ENCODE measurements at regions not wholly inside any gene's neighbourhood (a gene's known extent, or its start where the extent isn't known, plus 50 kb on each side); places are given as distances from the start of the nearest gene placed in this dataset.

DNA sequence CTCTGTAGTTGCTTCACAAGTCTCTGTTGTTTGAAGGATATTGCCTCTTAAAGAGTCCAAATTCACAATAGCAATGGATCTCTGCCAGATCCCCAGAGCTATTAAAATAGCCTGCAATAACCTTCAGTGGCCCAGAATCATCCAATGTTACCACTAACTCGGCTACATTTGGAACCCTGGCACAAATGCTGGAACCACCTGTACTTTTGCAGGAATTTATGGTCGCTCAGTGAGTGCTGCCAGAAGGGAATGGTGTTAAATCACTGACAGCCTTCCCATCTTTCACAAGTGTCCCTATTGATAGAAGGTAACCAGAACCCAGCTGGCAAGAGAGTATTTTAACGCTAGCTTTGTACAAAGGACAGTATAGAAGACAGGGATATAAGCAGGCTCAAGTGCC is 298.8 kb upstream of the PLSCR5 start:
- H3K4me3 ChIP-seq (ENCODE audit: insufficient read depth, low read length, poor library complexity, severe bottlenecking) = no peak overlapping the region
- no peak overlapping the region for H3K27ac ChIP-seq (ENCODE audit: low read depth, low read length)
- H3K4me2 ChIP-seq (ENCODE audit: low read depth, low read length, poor library complexity, severe bottlenecking) = no peak overlapping the region
- H3K9me3 ChIP-seq (ENCODE audit: insufficient read depth, low read length) = no peaks in the 10 kb centered on the region
- TF ChIP-seq EZH2phosphoT487 (conservative IDR thresholded peaks at IDR 0.05; ENCODE audit: low read length) = no peak
- TF ChIP-seq, protein P1, sequence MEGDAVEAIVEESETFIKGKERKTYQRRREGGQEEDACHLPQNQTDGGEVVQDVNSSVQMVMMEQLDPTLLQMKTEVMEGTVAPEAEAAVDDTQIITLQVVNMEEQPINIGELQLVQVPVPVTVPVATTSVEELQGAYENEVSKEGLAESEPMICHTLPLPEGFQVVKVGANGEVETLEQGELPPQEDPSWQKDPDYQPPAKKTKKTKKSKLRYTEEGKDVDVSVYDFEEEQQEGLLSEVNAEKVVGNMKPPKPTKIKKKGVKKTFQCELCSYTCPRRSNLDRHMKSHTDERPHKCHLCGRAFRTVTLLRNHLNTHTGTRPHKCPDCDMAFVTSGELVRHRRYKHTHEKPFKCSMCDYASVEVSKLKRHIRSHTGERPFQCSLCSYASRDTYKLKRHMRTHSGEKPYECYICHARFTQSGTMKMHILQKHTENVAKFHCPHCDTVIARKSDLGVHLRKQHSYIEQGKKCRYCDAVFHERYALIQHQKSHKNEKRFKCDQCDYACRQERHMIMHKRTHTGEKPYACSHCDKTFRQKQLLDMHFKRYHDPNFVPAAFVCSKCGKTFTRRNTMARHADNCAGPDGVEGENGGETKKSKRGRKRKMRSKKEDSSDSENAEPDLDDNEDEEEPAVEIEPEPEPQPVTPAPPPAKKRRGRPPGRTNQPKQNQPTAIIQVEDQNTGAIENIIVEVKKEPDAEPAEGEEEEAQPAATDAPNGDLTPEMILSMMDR (IDR thresholded peaks at IDR 0.05; ENCODE audit: insufficient read depth, low read length, poor library complexity, severe bottlenecking) = no peak
- H3F3A ChIP-seq (ENCODE audit: insufficient read depth) = no peaks in the 10 kb centered on the region
- no peaks in the 10 kb centered on the region for H3K27me3 ChIP-seq (ENCODE audit: low read length)
- no peak overlapping the region for H2AFZ ChIP-seq (ENCODE audit: low read depth, low read length, severe bottlenecking)
- H3K36me3 ChIP-seq (ENCODE audit: low read length) = no peaks in the 10 kb centered on the region
- no peak overlapping the region for H3K9ac ChIP-seq (ENCODE audit: low read length)
- H3K9me2 ChIP-seq (replicated peaks; ENCODE audit: insufficient read depth, low read length) = no peaks in the 10 kb centered on the region
- H3K79me2 ChIP-seq (ENCODE audit: insufficient read depth, low read length) = no peaks in the 10 kb centered on the region
- no peaks in the 10 kb centered on the region for H4K20me1 ChIP-seq (ENCODE audit: low read depth, low read length)

DNA sequence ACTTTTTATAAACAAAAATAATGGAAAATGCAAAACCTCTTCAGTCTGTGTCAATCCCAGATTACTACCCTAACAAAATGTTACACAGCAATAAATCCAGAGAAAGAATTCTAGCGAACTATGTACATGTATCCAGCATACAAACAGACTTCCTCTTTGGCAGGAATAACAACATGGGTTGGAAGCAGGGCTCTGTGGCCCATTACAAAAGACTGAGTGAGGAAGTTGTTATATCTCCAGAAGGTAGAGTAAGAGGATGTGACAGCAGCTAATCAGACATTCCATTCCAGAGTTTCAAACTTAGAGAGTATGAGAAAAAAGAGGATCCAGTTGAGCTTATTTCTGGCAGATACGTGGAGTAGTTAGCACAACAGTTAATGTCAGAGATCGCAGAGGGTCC is 294.0 kb upstream of the PLSCR5 start:
- no peak overlapping the region for H3K9ac ChIP-seq (ENCODE audit: low read length)
- no peaks in the 10 kb centered on the region for H3K36me3 ChIP-seq (ENCODE audit: low read length)
- TF ChIP-seq, protein P1 (IDR thresholded peaks at IDR 0.05; ENCODE audit: insufficient read depth, low read length, poor library complexity, severe bottlenecking) = no peak
- no peak for TF ChIP-seq EZH2phosphoT487 (conservative IDR thresholded peaks at IDR 0.05; ENCODE audit: low read length)
- no peaks in the 10 kb centered on the region for H4K20me1 ChIP-seq (ENCODE audit: low read depth, low read length)
- H3K9me2 ChIP-seq (replicated peaks; ENCODE audit: insufficient read depth, low read length) = no peaks in the 10 kb centered on the region
- H3F3A ChIP-seq (ENCODE audit: insufficient read depth) = no peaks in the 10 kb centered on the region
- no peaks in the 10 kb centered on the region for H3K9me3 ChIP-seq (ENCODE audit: insufficient read depth, low read length)
- H3K27ac ChIP-seq (ENCODE audit: low read depth, low read length) = no peak overlapping the region
- H3K79me2 ChIP-seq (ENCODE audit: insufficient read depth, low read length) = no peaks in the 10 kb centered on the region
- H3K27me3 ChIP-seq (ENCODE audit: low read length) = no peaks in the 10 kb centered on the region
- no peak overlapping the region for H3K4me2 ChIP-seq (ENCODE audit: low read depth, low read length, poor library complexity, severe bottlenecking)
- H2AFZ ChIP-seq (ENCODE audit: low read depth, low read length, severe bottlenecking) = no peak overlapping the region
- H3K4me3 ChIP-seq (ENCODE audit: insufficient read depth, low read length, poor library complexity, severe bottlenecking) = no peak overlapping the region

DNA sequence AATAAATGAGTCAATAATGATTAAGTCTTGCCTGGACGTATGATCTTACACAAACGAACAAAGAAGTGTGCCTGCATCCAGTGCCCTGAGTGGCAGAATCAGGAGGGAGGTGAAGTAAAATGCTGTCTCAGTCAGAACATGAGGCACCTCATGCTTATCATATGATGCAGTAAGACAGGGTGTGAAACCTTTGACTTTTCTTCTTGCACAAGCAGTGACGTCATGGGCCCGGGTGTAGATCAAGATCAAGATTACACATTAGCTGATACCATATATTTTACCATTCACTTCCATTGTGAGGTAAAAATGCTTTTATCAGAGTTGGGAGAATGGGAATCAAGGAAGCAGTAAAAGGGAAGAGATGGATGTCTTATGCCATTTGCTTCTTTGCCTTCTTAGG is 291.6 kb upstream of the PLSCR5 start:
- no peak for TF ChIP-seq EZH2phosphoT487 (conservative IDR thresholded peaks at IDR 0.05; ENCODE audit: low read length)
- TF ChIP-seq, protein P1 (IDR thresholded peaks at IDR 0.05; ENCODE audit: insufficient read depth, low read length, poor library complexity, severe bottlenecking) = no peak
- Histone ChIP-seq H3K9ac (ENCODE audit: low read length) (no peak overlapping the region), H3F3A (ENCODE audit: insufficient read depth) (no peaks in the 10 kb centered on the region), H2AFZ (ENCODE audit: low read depth, low read length, severe bottlenecking) (no peak overlapping the region), H3K9me2 (replicated peaks; ENCODE audit: insufficient read depth, low read length) (no peaks in the 10 kb centered on the region), H4K20me1 (ENCODE audit: low read depth, low read length) (no peaks in the 10 kb centered on the region), H3K27me3 (ENCODE audit: low read length) (no peaks in the 10 kb centered on the region), H3K36me3 (ENCODE audit: low read length) (no peaks in the 10 kb centered on the region), H3K9me3 (ENCODE audit: insufficient read depth, low read length) (no peaks in the 10 kb centered on the region), H3K79me2 (ENCODE audit: insufficient read depth, low read length) (no peaks in the 10 kb centered on the region), H3K27ac (ENCODE audit: low read depth, low read length) (no peak overlapping the region), H3K4me2 (ENCODE audit: low read depth, low read length, poor library complexity, severe bottlenecking) (no peak overlapping the region), H3K4me3 (ENCODE audit: insufficient read depth, low read length, poor library complexity, severe bottlenecking) (no peak overlapping the region)
